A549 (cell line): ENCODE measurements at regions not wholly inside any gene's neighbourhood (a gene's known extent, or its start where the extent isn't known, plus 50 kb on each side); places are given as distances from the start of the nearest gene placed in this dataset.

ENCODE experiments used
- ESRRA ChIP-seq: fragments of 150-350 bp; IDR thresholded peaks from 2 replicates; pipeline ENCODE4 v1.6.1; 2014; ENCODE audit warnings: mild to moderate bottlenecking, low read length, borderline replicate concordance
- GATA3 ChIP-seq: IDR thresholded peaks from 2 replicates; pipeline ENCODE4 v1.6.1; 2012; ENCODE audit warnings: borderline replicate concordance
- MYC ChIP-seq: IDR thresholded peaks from 2 replicates; pipeline ENCODE4 v1.6.1; 2012; ENCODE audit warnings: mild to moderate bottlenecking, inconsistent platforms, low read length, improper control_type of control experiment, borderline replicate concordance
- RAD21 ChIP-seq, 2 experiments: fragments of >200 bp in 1 of 2; sonication (Bioruptor Twin) in 1 of 2; formaldehyde crosslinking in 1 of 2; IDR thresholded peaks in 1 of 2; conservative IDR thresholded peaks in 1 of 2; 2 replicates in 1 of 2; 3 replicates in 1 of 2; pipeline ENCODE4 v1.6.1; 2012 to 2018; ENCODE audit warnings: inconsistent platforms in 1 of 2
- TF ChIP-seq, protein P1 (sequence below): fragments of 450-650 bp; IDR thresholded peaks from 2 replicates; pipeline ENCODE4 v1.6.1; 2014; ENCODE audit warnings: antibody characterized with exemption
- TF ChIP-seq, protein P2 (sequence below): fragments of >200 bp; sonication (Bioruptor Twin); formaldehyde crosslinking; IDR thresholded peaks from 3 replicates; pipeline ENCODE4 v1.5.1; 2016
- TF ChIP-seq, protein P3 (sequence below): IDR thresholded peaks from 2 replicates; pipeline ENCODE4 v1.6.1; 2012

DNA sequence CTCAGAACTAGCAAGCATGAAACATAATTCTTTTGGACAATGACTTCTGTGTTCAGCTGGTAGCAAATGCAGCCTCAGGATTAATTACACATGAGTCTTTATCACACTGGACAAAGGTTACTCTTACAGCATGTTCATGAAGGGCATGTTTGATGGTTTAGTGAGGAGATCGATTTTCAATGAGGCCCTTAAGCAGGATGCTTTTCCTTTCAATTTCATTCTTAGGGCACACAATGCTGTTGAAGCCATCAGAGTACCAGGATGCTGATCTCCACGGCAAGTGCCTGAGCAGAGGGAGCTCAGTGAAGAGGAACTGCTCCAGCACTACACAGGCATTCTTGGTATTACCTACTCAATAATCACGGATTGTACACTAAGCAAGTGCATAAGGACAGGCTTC, 542.0 kb downstream of the SNAPC1 start:
- TF ChIP-seq, protein P1, sequence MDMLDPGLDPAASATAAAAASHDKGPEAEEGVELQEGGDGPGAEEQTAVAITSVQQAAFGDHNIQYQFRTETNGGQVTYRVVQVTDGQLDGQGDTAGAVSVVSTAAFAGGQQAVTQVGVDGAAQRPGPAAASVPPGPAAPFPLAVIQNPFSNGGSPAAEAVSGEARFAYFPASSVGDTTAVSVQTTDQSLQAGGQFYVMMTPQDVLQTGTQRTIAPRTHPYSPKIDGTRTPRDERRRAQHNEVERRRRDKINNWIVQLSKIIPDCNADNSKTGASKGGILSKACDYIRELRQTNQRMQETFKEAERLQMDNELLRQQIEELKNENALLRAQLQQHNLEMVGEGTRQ = no peak
- TF ChIP-seq GATA3 (no peak), ESRRA (no peak), MYC (no peak), RAD21 (conservative IDR thresholded peaks at IDR 0.05 in 1 of 2, IDR thresholded peaks at IDR 0.05 in 1 of 2) (no peak)
- TF ChIP-seq, protein P2, sequence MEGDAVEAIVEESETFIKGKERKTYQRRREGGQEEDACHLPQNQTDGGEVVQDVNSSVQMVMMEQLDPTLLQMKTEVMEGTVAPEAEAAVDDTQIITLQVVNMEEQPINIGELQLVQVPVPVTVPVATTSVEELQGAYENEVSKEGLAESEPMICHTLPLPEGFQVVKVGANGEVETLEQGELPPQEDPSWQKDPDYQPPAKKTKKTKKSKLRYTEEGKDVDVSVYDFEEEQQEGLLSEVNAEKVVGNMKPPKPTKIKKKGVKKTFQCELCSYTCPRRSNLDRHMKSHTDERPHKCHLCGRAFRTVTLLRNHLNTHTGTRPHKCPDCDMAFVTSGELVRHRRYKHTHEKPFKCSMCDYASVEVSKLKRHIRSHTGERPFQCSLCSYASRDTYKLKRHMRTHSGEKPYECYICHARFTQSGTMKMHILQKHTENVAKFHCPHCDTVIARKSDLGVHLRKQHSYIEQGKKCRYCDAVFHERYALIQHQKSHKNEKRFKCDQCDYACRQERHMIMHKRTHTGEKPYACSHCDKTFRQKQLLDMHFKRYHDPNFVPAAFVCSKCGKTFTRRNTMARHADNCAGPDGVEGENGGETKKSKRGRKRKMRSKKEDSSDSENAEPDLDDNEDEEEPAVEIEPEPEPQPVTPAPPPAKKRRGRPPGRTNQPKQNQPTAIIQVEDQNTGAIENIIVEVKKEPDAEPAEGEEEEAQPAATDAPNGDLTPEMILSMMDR = no peak
- TF ChIP-seq, protein P3, sequence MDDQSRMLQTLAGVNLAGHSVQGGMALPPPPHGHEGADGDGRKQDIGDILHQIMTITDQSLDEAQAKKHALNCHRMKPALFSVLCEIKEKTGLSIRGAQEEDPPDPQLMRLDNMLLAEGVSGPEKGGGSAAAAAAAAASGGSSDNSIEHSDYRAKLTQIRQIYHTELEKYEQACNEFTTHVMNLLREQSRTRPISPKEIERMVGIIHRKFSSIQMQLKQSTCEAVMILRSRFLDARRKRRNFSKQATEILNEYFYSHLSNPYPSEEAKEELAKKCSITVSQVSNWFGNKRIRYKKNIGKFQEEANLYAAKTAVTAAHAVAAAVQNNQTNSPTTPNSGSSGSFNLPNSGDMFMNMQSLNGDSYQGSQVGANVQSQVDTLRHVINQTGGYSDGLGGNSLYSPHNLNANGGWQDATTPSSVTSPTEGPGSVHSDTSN = no peak
